AML-193 (cell line): ENCODE measurements at regions not wholly inside any gene's neighbourhood (a gene's known extent, or its start where the extent isn't known, plus 50 kb on each side); places are given as distances from the start of the nearest gene placed in this dataset.

Experiments used
- DNase-seq, 2 experiments: peaks; one replicate each; lab custom pipeline; 2025; lab: John Stamatoyannopoulos, UW

GRCh38 chr17:72208832-72209231 is 88.0 kb downstream of the SOX9 start:
- no peak for DNase-seq

- DNase-seq: no peak
Measured at GRCh38 chr17:72212041-72212440, 91.2 kb downstream of the SOX9 start.

- no peak for DNase-seq
Measured at GRCh38 chr17:72215490-72215889, 94.7 kb downstream of the SOX9 start.

GRCh38 chr17:72215928-72216327 is 95.1 kb downstream of the SOX9 start:
- DNase-seq: no peak

- no peak for DNase-seq
Measured at GRCh38 chr17:72219137-72219823, 98.5 kb downstream of the SOX9 start.

GRCh38 chr17:72219824-72220493 is 99.1 kb downstream of the SOX9 start:
- DNase-seq: no peak

- no peak for DNase-seq
Measured at GRCh38 chr17:72222661-72223380, 102.0 kb downstream of the SOX9 start.

- no peak for DNase-seq
Measured at GRCh38 chr17:72223866-72224291, 103.1 kb downstream of the SOX9 start.

- DNase-seq: no peak
Measured at GRCh38 chr17:72226322-72226721, 105.5 kb downstream of the SOX9 start.

GRCh38 chr17:72233986-72234385 is 113.2 kb downstream of the SOX9 start:
- DNase-seq: no peak

GRCh38 chr17:72234985-72235384 is 114.2 kb downstream of the SOX9 start:
- no peak for DNase-seq

- DNase-seq: no peak
Measured at GRCh38 chr17:72236980-72237633, 116.3 kb downstream of the SOX9 start.

GRCh38 chr17:72238157-72238673 is 117.4 kb downstream of the SOX9 start:
- DNase-seq: no peak

GRCh38 chr17:72239548-72239947 is 118.7 kb downstream of the SOX9 start:
- DNase-seq: no peak

GRCh38 chr17:72240333-72240732 is 119.5 kb downstream of the SOX9 start:
- DNase-seq: no peak

- DNase-seq: no peak
Measured at GRCh38 chr17:72244494-72244893, 123.7 kb downstream of the SOX9 start.

- no peak for DNase-seq
Measured at GRCh38 chr17:72244956-72245355, 124.1 kb downstream of the SOX9 start.

GRCh38 chr17:72249441-72249840 is 128.6 kb downstream of the SOX9 start:
- DNase-seq: no peak

- DNase-seq: no peak
Measured at GRCh38 chr17:72250206-72250605, 129.4 kb downstream of the SOX9 start.

- DNase-seq: no peak
Measured at GRCh38 chr17:72253597-72253996, 132.8 kb downstream of the SOX9 start.

- DNase-seq: no peak
Measured at GRCh38 chr17:72254808-72255449, 134.1 kb downstream of the SOX9 start.

GRCh38 chr17:72255481-72255880 is 134.7 kb downstream of the SOX9 start:
- no peak for DNase-seq
